Body of pancreas (tissue), 4 donors: ENCODE measurements at regions not wholly inside any gene's neighbourhood (a gene's known extent, or its start where the extent isn't known, plus 50 kb on each side); places are given as distances from the start of the nearest gene placed in this dataset.

Source experiments
- ATAC-seq: fragments of 150-250 bp; one replicate; pipeline ENCODE4 v1.9.1; 2016
- DNase-seq, 4 donors: peaks; one replicate each; pipeline ENCODE4 v3.0.0-alpha.2; 2019
- H3K27ac ChIP-seq, 4 donors: fragments of 200-600 bp; sonication (generic); 1 replicate in 3 of 4; 2 replicates in 1 of 4; pipeline versions ENCODE4 v1.5.1 to v1.6.1; 2016 to 2019; ENCODE audit warnings: mild to moderate bottlenecking in 1 of 4, mixed read lengths in 1 of 4, moderate library complexity in 1 of 4
- H3K27me3 ChIP-seq, 2 donors: fragments of 200-600 bp; sonication (generic); one replicate each; pipeline ENCODE4 v1.6.0; 2016; ENCODE audit warnings: mild to moderate bottlenecking in 1 of 2
- H3K36me3 ChIP-seq, 2 donors: fragments of 200-600 bp; sonication (generic); replicated peaks in 1 of 2; 2 replicates each; pipeline ENCODE4 v1.5.1; 2016; ENCODE audit warnings: low read depth in 2 of 2; ENCODE audit not compliant: insufficient read depth in 1 of 2
- H3K4me1 ChIP-seq: fragments of 200-600 bp; sonication (generic); one replicate; pipeline ENCODE4 v1.6.0; 2016
- H3K4me3 ChIP-seq, 2 donors: fragments of 200-600 bp; sonication (generic); 1 replicate in 1 of 2; 2 replicates in 1 of 2; pipeline ENCODE4 v1.5.1; 2016 to 2019
- H3K9me3 ChIP-seq, 3 donors: fragments of 200-600 bp; sonication (generic); 1 replicate in 2 of 3; 2 replicates in 1 of 3; pipeline ENCODE4 v1.5.1; 2016
- CTCF ChIP-seq, 7 experiments: fragments of 450-650 bp in 4 of 7; fragments of 200-600 bp in 3 of 7; sonication (generic) in 3 of 7; IDR thresholded peaks; one replicate each; pipeline ENCODE4 v1.5.1; 2016 to 2019; ENCODE audit warnings: antibody characterized with exemption in 7 of 7
- POLR2A ChIP-seq, 3 donors: fragments of 450-650 bp; IDR thresholded peaks; one replicate each; pipeline ENCODE4 v1.6.1; 2016; ENCODE audit warnings: antibody characterized with exemption in 3 of 3, mild to moderate bottlenecking in 2 of 3
- WGBS, 2 donors: methylation state at CpG; one replicate each; pipeline ENCODE4 v1.1.5; 2017; 5-methylcytosine and 5-hydroxymethylcytosine counted together
- intact Hi-C: fragments of 100-400 bp; cut with DNase I; formaldehyde crosslinking; loops from one replicate; pipeline ENCODE4 v1.15.1; 2023

- H3K4me1 ChIP-seq = no peaks in the 10 kb centered on the region
- ATAC-seq = no peak
- intact Hi-C loops = no loop called here
Measured at GRCh38 chr18:43574974-43575373, 297.7 kb upstream of the SYT4 start.

GRCh38 chr18:43578211-43578610 is 300.9 kb upstream of the SYT4 start:
- no peak overlapping the region for H3K4me3 ChIP-seq
- no peak for ATAC-seq
- no peak for DNase-seq

More at GRCh38 chr18:43574974-43575373, 297.7 kb upstream of the SYT4 start:
- no peaks in the 10 kb centered on the region for H3K27me3 ChIP-seq
- H3K27ac ChIP-seq = no peak overlapping the region
- H3K9me3 ChIP-seq = no peaks in the 10 kb centered on the region
- no peak for DNase-seq
- no peak for TF ChIP-seq CTCF (IDR thresholded peaks at IDR 0.05)
- no peak for TF ChIP-seq POLR2A (IDR thresholded peaks at IDR 0.05)
- WGBS, 2 donors = 44 to 48% methylated on average over 3 of the region's 3 CpGs
- no peaks in the 10 kb centered on the region for H3K36me3 ChIP-seq
- H3K4me3 ChIP-seq = no peak overlapping the region

GRCh38 chr18:43578706-43579105 is 301.4 kb upstream of the SYT4 start:
- Histone ChIP-seq H3K27ac (no peak overlapping the region), H3K4me3 (no peak overlapping the region), H3K9me3 (no peaks in the 10 kb centered on the region), H3K36me3 (no peaks in the 10 kb centered on the region), H3K4me1 (no peaks in the 10 kb centered on the region), H3K27me3 (no peaks in the 10 kb centered on the region)
- ATAC-seq = no peak
- WGBS, 2 donors = 54 to 55% methylated on average over 4 of the region's 4 CpGs
- DNase-seq = peak in 2 of 4 donors; percentile 6 to 8
- intact Hi-C loops = no loop called here
- no peak for TF ChIP-seq POLR2A (IDR thresholded peaks at IDR 0.05)

More at GRCh38 chr18:43578211-43578610, 300.9 kb upstream of the SYT4 start:
- intact Hi-C loops = no loop called here
- Histone ChIP-seq H3K27ac (no peak overlapping the region), H3K4me1 (no peaks in the 10 kb centered on the region), H3K27me3 (no peaks in the 10 kb centered on the region), H3K36me3 (no peaks in the 10 kb centered on the region), H3K9me3 (no peaks in the 10 kb centered on the region)
- 41 to 55% methylated on average over 1 of the region's 1 CpG for WGBS, 2 donors
- TF ChIP-seq CTCF (IDR thresholded peaks at IDR 0.05) (no peak), POLR2A (IDR thresholded peaks at IDR 0.05) (no peak)

- no peaks in the 10 kb centered on the region for H3K4me1 ChIP-seq
- no peak overlapping the region for H3K4me3 ChIP-seq
- no peak overlapping the region for H3K27ac ChIP-seq
- no peaks in the 10 kb centered on the region for H3K27me3 ChIP-seq
- no peak for ATAC-seq
- intact Hi-C loops = no loop called here
- peak in 1 of 4 donors; percentile 24 for DNase-seq
- H3K9me3 ChIP-seq = no peaks in the 10 kb centered on the region
- 69 to 81% methylated on average over 2 of the region's 2 CpGs for WGBS, 2 donors
- no peak for TF ChIP-seq POLR2A (IDR thresholded peaks at IDR 0.05)
- TF ChIP-seq CTCF (IDR thresholded peaks at IDR 0.05) = no peak
- H3K36me3 ChIP-seq = no peaks in the 10 kb centered on the region
Measured at GRCh38 chr18:43581936-43582519, 304.7 kb upstream of the SYT4 start.

- Histone ChIP-seq H3K36me3 (no peaks in the 10 kb centered on the region), H3K4me1 (no peaks in the 10 kb centered on the region), H3K4me3 (no peak overlapping the region), H3K27ac (no peak overlapping the region), H3K27me3 (no peaks in the 10 kb centered on the region), H3K9me3 (no peaks in the 10 kb centered on the region)
- TF ChIP-seq CTCF (IDR thresholded peaks at IDR 0.05) = peak; percentile 49 to 76 (median 70)
- TF ChIP-seq POLR2A (IDR thresholded peaks at IDR 0.05) = no peak
- whole genome bisulfite sequencing, 2 donors = 0 to 2% methylated on average over 1 of the region's 1 CpG
- DNase-seq (peak in 1 of 4 donors; percentile 36), ATAC-seq (peak; percentile 70)
- intact Hi-C loops = no loop called here
Measured at GRCh38 chr18:43587538-43588153, 310.4 kb upstream of the SYT4 start.
